ENCODE measurements at regions not wholly inside any gene's neighbourhood (a gene's known extent, or its start where the extent isn't known, plus 50 kb on each side); places are given as distances from the start of the nearest gene placed in this dataset.

GRCh38 chr4:144873226-144873990 is 224.6 kb downstream of the ANAPC10 start:
- TF ChIP-seq CTCF (conservative IDR thresholded peaks at IDR 0.05 in 1 of 2, IDR thresholded peaks at IDR 0.05 in 1 of 2; ENCODE audit: extremely low read depth in 1 of 2, insufficient read depth in 1 of 2, low read depth in 1 of 2, low read length in 2 of 2) (no peak), EZH2 (IDR thresholded peaks at IDR 0.05; ENCODE audit: borderline replicate concordance, low read length) (no peak)
